ENCODE measurements at regions not wholly inside any gene's neighbourhood (a gene's known extent, or its start where the extent isn't known, plus 50 kb on each side); places are given as distances from the start of the nearest gene placed in this dataset.

DNA sequence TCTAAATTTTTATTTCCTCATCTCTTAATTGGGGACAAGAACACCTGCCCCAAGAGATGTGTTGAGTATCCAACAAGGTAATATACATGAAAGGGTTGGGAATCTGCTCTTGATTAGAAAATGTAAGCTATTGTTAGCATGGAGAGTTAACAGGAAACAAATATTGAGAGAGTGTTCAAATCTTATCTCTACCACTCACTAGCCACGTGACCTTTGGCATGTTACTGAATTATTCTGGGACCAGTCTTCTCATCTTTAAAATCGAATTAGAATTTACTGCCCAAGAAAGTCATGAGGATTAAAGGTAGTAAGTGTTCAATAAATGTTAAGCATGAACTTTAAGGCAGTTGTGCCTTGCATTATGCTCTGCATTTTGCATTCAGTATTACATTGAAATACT, 184.7 kb downstream of the MID1IP1 start:
- DNase-seq (ENCODE audit: low read depth, low spot score), result no peak
- H3K27ac ChIP-seq, result no peak overlapping the region

DNA sequence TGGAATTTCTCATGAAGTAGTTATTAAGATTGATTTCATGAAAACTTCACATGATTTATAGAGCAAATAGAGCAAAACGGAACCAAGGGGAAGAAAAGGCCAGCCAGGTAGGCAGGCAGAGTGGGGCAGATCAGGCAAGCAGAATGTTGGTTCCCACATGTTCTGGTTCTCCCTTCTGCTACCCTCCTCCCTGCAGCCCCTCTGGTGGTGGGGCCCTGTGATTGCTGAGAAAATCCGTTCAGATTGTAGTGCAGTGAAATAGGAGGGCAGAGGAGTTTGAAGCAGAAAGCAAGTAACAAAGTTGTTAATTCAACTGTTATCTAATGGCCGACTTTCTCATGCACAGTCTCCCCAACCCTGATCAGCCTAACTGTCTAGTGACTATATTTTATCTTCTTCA, 185.3 kb downstream of the MID1IP1 start:
- no peak for DNase-seq (ENCODE audit: low read depth, low spot score)
- no peak overlapping the region for H3K27ac ChIP-seq

DNA sequence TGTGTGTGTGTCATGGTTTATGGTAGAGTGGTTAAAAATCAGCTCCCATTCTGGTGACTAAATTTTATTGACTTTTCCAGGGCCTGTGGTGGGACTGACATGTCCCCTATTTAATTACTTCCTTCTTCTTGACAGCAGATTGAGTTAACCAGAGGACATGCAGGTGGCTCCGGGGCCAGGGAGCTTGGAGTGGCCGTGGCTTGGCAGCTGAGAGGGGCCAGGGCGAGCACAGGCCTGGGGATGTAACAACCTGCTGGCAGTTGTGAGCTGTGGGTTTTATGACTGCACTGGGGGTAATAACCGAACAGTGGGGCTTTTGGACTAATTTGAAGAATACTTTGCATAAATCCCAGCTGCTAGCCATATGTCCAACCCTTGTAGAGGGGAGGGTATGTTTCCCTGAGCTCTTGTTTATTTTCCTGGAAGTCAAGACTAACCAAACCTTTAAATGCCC, 186.0 kb downstream of the MID1IP1 start:
- DNase-seq (ENCODE audit: low read depth, low spot score), result no peak
- no peak overlapping the region for H3K27ac ChIP-seq

DNA sequence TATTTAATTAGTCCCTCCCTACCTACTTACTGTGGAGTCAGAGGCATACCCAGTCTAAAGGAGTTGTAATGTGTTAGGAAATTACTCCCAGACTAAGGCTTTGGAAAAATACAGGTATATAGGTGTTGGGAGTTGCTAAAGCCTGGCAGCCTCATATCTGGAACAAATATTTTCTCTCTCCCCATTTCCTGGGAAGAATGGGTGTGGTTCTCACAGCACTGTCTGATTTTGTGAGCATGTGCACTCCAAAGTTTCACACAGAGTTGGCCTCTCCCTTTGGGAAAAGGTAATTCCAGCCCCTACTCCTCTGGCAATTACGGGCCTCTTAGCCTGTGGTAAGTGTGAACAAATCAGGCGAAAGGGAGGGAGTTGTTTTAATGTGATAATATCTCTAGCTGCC, 187.0 kb downstream of the MID1IP1 start:
- no peak for DNase-seq (ENCODE audit: low read depth, low spot score)

DNA sequence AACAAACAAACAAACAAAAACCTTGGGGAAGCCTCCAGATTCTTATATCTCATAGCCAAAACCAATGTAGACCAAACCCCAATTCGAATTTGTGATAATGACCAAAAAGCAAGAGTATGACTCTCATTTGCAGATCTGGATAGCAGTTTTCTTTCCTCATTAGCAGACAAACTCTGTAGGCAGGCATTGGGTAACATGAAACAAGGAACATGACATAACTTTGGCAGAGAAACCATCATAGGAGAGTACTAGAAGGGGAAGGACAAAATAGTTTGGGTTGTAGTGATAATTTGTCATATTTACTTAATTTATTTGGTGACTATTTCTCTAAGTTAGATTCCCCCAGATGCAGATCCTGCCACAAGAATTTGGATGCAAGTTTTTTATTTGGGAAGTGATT, 187.8 kb downstream of the MID1IP1 start:
- no peak overlapping the region for H3K27ac ChIP-seq

More for the DNA sequence above, 187.0 kb downstream of the MID1IP1 start:
- no peak overlapping the region for H3K27ac ChIP-seq

DNA sequence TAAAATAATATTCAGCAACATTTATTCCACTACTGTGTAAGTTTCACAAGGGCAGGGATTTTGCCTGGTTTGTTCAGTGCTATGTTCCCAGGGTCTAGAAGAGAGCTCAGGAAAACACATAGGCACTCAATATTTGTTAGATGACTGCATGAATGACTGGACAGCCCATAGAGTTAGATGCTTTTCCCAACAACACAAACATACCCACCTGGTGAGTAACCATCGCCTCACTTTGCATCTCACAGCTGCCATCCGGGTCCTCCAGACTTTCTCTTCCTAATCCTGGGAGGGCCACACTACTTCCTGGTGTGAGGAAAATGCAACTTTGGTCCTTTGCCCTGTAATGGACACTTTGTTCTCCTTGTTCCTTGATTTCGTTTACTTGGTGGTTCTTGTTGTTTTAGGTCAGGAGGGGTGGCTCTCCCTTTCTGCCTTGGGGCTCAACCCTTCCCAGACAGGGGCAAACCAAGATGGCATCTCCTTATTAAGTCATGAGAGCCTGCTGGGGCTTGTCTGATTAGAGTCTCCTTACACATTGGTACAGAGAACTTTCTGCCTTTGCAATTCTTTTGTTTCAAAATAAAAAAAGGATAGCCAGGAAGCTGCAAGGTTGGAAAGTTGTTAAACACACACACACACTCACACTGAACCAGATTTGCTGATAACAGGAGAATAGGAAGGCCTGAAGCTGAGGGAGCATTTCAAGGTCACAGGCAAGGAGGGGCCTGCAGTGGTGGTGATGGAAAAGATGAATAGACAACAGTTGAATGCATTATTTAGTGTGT, 190.6 kb downstream of the MID1IP1 start:
- H3K27ac ChIP-seq, result peak overlapping the region; percentile 80
- peak; percentile 63 for DNase-seq (ENCODE audit: low read depth, low spot score)

More for the DNA sequence above, 187.8 kb downstream of the MID1IP1 start:
- no peak for DNase-seq (ENCODE audit: low read depth, low spot score)

DNA sequence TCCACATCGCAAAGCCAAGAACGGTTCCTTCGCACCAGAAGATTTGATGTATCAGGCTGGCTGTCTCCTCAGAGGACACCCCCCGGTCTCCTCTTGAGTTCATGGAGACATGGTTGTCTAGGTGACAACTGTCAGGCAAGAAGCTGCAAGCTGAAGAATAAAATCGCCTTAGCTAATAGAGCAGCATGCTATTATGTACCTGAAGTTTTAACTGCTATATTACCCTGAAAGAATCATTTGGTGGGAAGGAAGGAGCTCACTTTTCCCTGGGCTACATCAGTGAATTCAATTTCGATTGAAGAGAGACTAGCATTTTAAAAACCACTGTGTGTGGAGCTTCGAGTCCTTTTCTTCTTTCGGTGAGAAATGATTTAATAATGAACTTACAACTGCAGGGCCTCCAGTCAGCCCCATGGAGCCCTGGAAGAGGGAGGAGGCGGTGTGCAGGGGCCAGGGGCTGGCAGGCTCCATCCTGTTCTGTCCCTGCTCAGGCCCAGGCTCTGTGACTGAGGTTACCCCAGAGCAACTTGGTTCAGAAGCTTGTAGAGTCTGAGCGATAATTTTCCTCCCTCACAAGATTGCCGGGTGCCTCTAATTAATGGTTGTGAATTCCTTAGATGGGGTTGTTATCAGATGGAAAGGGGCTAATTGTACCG, 191.3 kb downstream of the MID1IP1 start:
- peak overlapping the region; percentile 80 for H3K27ac ChIP-seq
- no peak for DNase-seq (ENCODE audit: low read depth, low spot score)

DNA sequence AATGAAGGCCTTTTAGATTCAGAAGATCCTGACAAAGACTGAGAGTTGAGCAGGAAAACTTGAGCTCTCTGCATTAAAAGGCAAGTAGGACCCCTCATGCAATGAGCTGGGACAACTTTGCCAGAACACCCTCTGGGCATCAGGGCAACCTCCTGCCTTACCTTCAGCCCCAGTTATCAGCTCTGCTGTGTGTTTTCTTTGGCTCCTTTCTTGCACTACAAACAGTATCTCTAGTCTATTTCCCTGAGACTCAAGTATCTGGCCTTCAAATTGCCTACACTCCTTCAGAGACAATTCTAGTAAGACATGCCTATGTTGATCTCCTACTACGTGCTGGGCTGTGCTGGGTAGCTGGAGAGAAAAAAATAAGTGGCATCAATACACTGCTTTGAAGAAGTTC, 192.2 kb downstream of the MID1IP1 start:
- H3K27ac ChIP-seq, result no peak overlapping the region
- no peak for DNase-seq (ENCODE audit: low read depth, low spot score)

DNA sequence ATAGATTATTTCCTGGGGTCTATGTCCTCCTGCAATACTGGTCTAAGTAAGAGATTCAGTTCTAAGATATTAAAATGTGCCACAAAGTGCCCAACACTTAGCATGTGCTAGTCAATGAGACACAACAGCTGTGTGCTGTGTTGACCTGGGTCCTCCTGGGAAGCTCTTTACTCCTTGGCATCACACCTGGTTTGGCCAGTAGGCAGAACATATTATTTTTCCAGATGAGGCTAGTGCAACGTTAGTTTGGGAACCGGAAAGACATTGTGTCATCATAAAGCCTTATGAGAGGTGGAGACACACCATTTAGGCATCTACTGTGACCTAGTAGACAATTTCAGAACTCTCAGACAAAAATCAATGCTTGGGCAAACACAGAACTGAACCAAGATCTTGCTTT, 197.8 kb downstream of the MID1IP1 start:
- no peak overlapping the region for H3K27ac ChIP-seq
- no peak for DNase-seq (ENCODE audit: low read depth, low spot score)

DNA sequence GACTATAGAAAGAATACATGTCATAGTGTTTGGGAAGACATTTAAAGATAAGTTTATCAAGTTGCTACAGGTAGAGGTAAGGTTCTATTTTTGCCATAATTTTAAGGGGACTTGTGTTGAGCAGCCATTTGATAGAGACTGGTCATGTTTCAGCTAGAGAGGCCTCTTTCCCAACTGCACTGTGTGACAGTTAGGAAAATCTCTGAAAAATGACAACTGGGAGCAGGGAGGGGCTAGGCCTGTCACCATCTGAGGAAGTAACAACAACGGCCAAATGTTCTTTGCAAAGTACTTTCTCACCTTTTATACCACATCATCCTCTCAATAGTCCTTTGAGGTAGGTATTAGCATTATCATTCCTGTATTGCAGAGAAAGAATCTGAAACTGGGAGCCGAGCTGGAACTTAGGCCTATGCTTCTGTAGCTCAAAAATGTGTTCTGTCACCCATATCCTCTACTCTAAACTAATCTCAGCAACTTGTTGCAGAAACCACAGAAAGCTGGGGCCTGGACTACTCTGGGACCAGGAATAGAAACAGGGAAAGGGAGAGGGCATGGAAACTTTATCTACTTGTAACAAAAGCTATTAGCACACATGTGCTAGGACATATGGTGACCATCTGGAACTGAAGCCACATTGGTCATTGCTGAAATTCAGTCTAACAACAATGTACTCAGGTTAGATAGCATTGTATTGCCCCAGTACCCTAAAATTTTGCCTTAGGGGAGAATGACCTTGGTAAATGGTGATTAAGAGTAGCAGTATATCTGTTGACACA, 198.9 kb downstream of the MID1IP1 start:
- no peak overlapping the region for H3K27ac ChIP-seq
- no peak for DNase-seq (ENCODE audit: low read depth, low spot score)

DNA sequence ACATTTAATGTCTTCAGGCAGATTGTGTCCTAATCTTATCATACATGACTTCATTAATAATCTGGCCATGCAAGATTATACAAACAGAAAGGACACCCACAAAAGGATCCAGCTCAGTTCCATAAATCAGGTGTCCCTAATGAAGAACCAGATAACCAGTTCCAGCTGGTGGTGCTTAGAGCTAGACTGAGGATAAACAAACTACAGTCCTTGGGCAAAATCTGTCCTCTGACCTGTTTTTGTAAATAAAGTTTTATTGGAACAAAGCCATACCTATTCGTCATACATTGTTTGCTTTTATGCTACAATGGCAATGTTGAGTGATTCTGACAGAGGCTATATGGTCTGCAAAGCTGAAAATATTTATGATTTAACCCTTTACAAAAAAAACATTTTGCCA, 199.5 kb downstream of the MID1IP1 start:
- no peak for DNase-seq (ENCODE audit: low read depth, low spot score)
- no peak overlapping the region for H3K27ac ChIP-seq

DNA sequence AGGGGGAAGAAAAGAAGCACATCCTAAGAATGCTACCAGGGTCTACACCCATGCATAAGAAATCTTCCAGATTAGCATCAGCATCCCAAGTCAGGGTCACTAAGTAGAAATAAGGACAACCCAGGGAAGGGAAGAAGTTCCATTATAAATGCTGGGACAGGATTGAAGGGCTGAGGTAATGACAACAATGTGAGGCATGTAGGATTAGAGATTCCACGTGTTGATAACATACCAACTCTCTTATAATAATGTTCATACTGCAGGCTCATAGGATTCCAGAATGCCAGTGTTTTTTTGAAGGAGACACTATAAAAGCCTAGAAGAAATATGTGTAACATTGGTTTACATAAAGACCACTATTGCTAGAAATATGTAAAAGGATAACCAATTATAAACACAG, 201.2 kb downstream of the MID1IP1 start:
- no peak for DNase-seq (ENCODE audit: low read depth, low spot score)
- H3K27ac ChIP-seq, result no peak overlapping the region

DNA sequence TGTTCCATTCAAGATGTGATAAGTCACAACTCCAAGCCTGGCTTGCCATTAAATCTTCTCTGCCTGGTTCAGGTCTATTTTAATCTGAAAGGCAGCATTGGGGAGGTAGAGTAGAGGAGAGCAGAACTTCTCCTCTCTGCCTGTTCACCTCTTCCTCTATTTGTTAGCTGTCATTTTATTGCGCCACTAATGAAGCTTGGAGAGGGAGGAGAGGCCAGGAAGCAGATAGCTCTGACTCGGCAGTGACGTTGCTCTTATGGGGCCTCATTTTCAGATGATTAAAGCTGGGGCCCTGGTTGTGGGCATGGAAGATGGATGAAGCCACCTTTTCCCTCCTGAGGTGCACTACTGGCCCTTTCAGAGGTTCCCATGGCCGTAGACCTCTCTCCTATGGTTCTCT, 207.3 kb downstream of the MID1IP1 start:
- H3K27ac ChIP-seq, result no peak overlapping the region
- no peak for DNase-seq (ENCODE audit: low read depth, low spot score)

DNA sequence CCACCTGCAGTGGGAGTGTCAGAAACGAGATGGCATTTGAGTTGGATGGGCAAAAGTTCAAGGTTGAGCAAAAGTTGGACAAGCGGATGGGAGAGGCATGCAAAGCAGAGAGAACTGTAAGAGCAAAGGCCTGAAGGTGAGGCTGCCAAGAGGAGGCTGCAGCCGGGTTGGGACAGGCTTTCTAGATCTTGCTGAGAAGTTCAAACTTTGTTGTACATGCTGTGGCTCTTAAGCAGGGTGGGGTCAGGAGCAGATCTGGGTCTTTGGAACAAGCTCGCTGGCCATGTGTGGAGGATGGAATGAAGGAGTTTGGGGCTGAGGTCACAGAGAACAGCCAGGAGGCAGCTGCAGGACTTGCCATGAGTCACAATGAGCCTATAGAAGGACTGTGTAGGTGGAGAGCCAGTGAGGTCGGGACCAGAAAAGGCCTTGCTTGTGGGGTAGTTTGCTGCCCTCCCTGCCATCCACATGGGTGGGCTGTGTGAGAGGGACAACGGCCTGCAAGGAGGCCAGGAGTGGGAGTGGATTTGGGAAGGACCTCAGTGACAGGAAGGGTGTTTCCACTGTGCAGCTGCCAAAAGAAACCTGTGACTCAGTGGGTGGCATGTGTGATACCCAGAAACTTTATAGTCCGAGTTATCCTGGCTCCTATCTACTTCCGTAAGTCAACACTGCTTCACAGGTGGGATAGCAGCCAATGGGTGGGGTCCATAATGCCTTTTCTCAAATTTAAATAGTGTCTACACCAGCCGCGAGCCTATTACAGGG, 210.4 kb downstream of the MID1IP1 start:
- peak overlapping the region; percentile 47 for H3K27ac ChIP-seq
- DNase-seq (ENCODE audit: low read depth, low spot score), result peak; percentile 22

DNA sequence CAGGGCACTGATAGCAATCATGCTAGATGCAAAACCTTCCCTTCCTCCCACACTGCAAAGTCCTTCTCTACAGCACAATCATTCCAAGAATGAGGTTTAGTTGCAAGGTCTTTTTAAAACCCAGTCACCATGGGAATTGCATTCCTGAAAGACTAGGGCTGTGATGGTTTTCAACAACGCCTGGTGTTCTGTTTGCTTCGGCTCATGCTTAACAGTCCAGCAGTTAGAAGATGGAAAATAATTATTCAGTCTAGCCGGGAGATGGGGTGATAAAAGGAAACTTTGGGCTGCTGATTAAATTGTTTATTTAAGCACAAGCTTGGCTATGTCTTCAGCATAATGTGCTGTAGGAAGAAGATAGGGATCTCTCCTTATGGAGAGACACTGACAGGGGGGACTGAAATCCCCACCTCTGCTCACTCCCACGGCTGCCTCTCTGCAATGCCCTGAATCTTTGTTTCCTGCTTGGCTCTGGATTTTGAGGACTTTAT, 211.4 kb downstream of the MID1IP1 start:
- DNase-seq (ENCODE audit: low read depth, low spot score), result no peak
- H3K27ac ChIP-seq, result peak overlapping the region; percentile 47

DNA sequence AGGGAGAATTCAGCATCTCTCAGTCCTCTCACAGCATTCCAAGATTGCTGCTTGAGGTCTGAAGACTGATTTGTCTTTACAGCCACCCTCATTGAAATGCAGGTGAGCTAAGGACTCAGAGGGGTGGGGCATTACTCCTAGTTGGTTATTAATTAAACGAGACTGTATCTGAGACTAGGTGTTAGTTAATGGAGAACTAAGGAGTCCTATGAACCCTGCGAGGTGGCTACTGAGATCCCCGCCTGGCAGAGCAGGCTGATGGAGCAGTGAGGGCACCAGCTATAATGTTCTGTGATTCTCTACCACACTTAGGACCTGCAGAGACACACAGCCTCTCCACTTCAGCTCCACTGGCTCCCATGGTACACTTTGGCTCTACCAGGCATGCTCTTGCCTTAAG, 215.3 kb downstream of the MID1IP1 start:
- H3K27ac ChIP-seq, result no peak overlapping the region

DNA sequence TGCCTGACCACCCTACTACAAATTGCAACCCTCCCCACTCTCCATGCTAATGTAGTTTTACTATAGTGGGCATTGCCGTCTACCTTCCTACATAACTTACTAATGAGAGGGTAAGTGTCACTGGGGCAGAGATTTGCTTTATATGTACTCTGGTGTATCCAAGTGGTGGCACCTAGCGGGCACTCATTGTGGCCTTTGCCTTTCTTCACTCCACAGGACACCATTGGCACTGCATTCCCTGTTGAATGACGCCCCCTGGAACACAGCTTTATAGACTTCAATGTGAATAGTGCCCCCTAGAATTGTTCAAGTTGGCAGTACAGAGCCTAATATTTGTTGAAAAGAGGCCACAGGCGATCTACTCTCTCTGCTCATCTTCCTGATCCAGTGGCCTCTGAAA, 215.8 kb downstream of the MID1IP1 start:
- DNase-seq (ENCODE audit: low read depth, low spot score), result no peak
- no peak overlapping the region for H3K27ac ChIP-seq

More for the DNA sequence above, 215.3 kb downstream of the MID1IP1 start:
- no peak for DNase-seq (ENCODE audit: low read depth, low spot score)

DNA sequence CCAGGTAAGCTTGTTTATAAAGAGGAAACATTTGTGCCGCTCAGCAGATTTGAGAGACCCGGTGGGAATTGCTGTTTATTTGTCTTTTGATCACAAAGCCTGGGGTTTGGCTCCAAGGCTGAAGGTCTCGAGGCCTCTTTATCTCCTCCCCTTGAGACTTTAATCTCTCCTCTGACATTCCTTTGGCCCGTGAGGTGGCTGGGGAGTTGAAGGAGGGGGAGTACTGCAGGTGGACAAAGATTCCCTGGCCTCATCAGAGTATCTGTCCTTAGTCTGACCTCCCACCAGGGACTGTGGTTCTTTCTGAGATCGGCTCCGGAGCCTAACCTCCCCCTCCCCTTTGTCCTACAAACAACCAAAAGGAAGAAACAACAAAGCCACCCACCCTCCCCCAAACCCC, 216.5 kb downstream of the MID1IP1 start:
- no peak overlapping the region for H3K27ac ChIP-seq
- DNase-seq (ENCODE audit: low read depth, low spot score), result no peak

DNA sequence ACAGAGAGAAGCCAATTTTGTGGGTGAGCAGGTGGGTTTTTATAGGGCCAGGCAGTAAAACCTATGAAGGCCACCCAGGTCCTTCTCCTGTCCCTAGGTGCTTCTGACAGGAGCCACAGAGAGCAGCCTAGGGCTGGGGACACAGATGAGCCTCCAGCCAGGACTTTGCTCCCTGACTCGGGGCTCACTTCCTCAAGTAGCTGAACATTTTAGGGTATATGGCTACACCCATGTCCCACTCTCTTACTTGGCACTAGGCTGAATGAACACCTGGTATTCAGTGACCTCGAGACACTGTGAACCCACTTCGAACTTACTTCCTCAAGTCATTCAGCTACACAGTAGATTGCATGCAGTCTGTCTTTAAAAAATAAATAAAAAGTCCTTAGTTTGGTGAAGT, 217.3 kb downstream of the MID1IP1 start:
- DNase-seq (ENCODE audit: low read depth, low spot score), result no peak
- H3K27ac ChIP-seq, result no peak overlapping the region

DNA sequence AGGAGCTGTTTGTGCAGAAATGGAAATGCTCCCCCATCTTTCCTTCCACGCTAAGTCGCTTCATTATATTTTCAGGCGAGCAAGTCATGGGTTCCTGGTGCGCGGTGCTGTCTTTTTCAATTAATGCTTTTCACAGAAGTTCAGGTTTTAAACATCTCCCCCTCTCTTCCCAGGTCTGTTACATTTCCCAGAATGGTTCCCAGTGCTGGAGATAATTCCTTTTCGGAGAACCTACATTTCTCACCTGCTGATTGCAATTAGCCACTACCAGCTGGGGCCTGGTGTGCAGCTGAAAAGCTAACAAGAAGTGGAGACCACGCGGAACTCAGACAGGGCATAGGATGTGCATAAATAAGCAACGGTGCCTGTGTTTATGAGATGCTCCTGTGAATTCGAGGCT, 217.8 kb downstream of the MID1IP1 start:
- H3K27ac ChIP-seq, result no peak overlapping the region
- no peak for DNase-seq (ENCODE audit: low read depth, low spot score)
